ENCODE measurements at regions not wholly inside any gene's neighbourhood (a gene's known extent, or its start where the extent isn't known, plus 50 kb on each side); places are given as distances from the start of the nearest gene placed in this dataset.

- no peaks in the 10 kb centered on the region for H3K4me1 ChIP-seq
- TF ChIP-seq, protein P1, sequence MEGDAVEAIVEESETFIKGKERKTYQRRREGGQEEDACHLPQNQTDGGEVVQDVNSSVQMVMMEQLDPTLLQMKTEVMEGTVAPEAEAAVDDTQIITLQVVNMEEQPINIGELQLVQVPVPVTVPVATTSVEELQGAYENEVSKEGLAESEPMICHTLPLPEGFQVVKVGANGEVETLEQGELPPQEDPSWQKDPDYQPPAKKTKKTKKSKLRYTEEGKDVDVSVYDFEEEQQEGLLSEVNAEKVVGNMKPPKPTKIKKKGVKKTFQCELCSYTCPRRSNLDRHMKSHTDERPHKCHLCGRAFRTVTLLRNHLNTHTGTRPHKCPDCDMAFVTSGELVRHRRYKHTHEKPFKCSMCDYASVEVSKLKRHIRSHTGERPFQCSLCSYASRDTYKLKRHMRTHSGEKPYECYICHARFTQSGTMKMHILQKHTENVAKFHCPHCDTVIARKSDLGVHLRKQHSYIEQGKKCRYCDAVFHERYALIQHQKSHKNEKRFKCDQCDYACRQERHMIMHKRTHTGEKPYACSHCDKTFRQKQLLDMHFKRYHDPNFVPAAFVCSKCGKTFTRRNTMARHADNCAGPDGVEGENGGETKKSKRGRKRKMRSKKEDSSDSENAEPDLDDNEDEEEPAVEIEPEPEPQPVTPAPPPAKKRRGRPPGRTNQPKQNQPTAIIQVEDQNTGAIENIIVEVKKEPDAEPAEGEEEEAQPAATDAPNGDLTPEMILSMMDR (IDR thresholded peaks at IDR 0.05; ENCODE audit: low read depth, low read length), result no peak
- no peaks in the 10 kb centered on the region for H3K36me3 ChIP-seq
- no peak overlapping the region for H3K4me3 ChIP-seq (ENCODE audit: low read depth, low read length)
- H3K9me3 ChIP-seq, result no peaks in the 10 kb centered on the region
- no peak for DNase-seq
- H3K27me3 ChIP-seq, result no peaks in the 10 kb centered on the region
Measured at GRCh38 chr2:36302911-36303310, 52.7 kb upstream of the CRIM1 start.

DNA sequence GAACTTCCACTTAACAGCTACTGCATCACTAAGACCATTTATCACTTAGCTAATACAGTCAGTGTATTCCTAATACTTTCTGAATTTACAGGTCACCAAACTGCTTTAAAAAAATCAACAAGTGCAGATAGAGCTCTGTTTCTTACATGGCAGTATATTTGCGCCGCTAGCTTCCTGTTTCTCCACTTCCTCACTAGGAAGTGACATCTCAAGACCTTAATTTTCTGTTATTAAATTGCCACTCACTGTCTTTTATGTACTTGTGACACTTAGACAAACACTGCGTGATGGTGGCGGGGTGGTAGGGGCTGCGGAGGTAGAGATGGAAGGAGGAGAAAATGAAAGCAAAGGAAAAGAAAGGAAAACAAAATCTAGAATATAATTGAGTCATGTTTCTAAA lies 53.7 kb upstream of the CRIM1 start:
- no peaks in the 10 kb centered on the region for H3K36me3 ChIP-seq
- TF ChIP-seq, protein P1 (IDR thresholded peaks at IDR 0.05; ENCODE audit: low read depth, low read length), result no peak
- no peaks in the 10 kb centered on the region for H3K9me3 ChIP-seq
- no peaks in the 10 kb centered on the region for H3K4me1 ChIP-seq
- no peaks in the 10 kb centered on the region for H3K27me3 ChIP-seq
- H3K4me3 ChIP-seq (ENCODE audit: low read depth, low read length), result no peak overlapping the region
- DNase-seq, result no peak

DNA sequence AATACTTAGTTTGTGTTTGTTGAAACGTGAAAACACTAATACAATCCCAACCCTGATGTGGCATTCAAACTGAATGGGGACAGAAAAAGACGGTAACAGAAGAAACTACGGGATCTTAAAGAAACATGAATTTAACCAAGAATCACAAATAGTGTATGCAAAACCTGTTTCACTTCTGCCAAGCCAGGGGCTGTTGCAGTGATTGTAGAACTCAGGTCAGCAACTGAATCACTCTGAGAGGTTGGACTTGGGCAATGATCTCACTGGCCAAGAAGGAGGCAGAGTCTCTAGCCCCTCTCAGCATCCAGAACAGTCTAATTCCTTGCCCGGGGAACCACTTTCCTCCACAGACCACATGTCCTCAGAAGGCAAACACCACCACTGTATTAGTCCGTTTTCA lies 54.9 kb upstream of the CRIM1 start:
- no peak for DNase-seq
- TF ChIP-seq, protein P1 (IDR thresholded peaks at IDR 0.05; ENCODE audit: low read depth, low read length), result no peak
- no peaks in the 10 kb centered on the region for H3K27me3 ChIP-seq
- H3K4me3 ChIP-seq (ENCODE audit: low read depth, low read length), result no peak overlapping the region
- no peaks in the 10 kb centered on the region for H3K9me3 ChIP-seq
- no peaks in the 10 kb centered on the region for H3K4me1 ChIP-seq
- no peaks in the 10 kb centered on the region for H3K36me3 ChIP-seq

DNA sequence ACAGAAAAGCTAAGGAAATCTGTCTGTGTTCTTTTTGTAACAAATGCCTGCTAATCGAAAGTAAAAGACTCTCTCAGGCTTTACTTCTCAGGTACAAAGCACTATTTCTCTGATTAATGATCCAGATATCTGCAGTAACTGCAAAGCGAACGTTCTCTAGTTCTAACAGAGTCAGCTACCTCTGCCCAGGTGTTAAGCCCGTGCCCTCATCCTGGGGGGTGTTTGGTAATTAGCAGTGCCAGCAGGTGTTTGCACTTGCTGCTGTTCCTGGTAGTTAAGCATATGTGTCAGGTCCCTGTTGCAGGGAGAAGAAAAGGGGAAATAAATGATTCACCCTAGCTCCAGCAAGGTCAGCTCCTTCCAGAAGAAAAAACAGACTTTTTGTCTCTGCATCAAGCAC lies 58.8 kb upstream of the CRIM1 start:
- no peaks in the 10 kb centered on the region for H3K27me3 ChIP-seq
- TF ChIP-seq, protein P1 (IDR thresholded peaks at IDR 0.05; ENCODE audit: low read depth, low read length), result no peak

GRCh38 chr2:36294316-36294721 lies 61.3 kb upstream of the CRIM1 start:
- no peak for DNase-seq
- no peaks in the 10 kb centered on the region for H3K27me3 ChIP-seq
- H3K4me1 ChIP-seq, result no peaks in the 10 kb centered on the region
- no peaks in the 10 kb centered on the region for H3K9me3 ChIP-seq
- TF ChIP-seq, protein P1 (IDR thresholded peaks at IDR 0.05; ENCODE audit: low read depth, low read length), result no peak
- H3K4me3 ChIP-seq (ENCODE audit: low read depth, low read length), result no peak overlapping the region
- no peaks in the 10 kb centered on the region for H3K36me3 ChIP-seq

More for the DNA sequence above, 58.8 kb upstream of the CRIM1 start:
- Histone ChIP-seq H3K9me3 (no peaks in the 10 kb centered on the region), H3K36me3 (no peaks in the 10 kb centered on the region), H3K4me3 (ENCODE audit: low read depth, low read length) (no peak overlapping the region), H3K4me1 (no peaks in the 10 kb centered on the region)
- DNase-seq, result no peak

- Histone ChIP-seq H3K27me3 (no peaks in the 10 kb centered on the region), H3K9me3 (no peaks in the 10 kb centered on the region), H3K36me3 (no peaks in the 10 kb centered on the region), H3K4me1 (no peaks in the 10 kb centered on the region), H3K4me3 (ENCODE audit: low read depth, low read length) (no peak overlapping the region)
- no peak for DNase-seq
- TF ChIP-seq, protein P1 (IDR thresholded peaks at IDR 0.05; ENCODE audit: low read depth, low read length), result no peak
Measured at GRCh38 chr2:36290306-36290856, 65.2 kb upstream of the CRIM1 start.
